Testis (tissue), 2 donors: ENCODE measurements at regions not wholly inside any gene's neighbourhood (a gene's known extent, or its start where the extent isn't known, plus 50 kb on each side); places are given as distances from the start of the nearest gene placed in this dataset.

Experiments used
- DNase-seq: peaks from one replicate; pipeline ENCODE4 v3.0.0-alpha.2; 2019
- H3K27ac ChIP-seq, 2 donors: fragments of 200-600 bp; sonication (generic); one replicate each; pipeline ENCODE4 v1.5.1; 2019
- H3K27me3 ChIP-seq: fragments of 200-600 bp; sonication (generic); one replicate; pipeline ENCODE4 v1.5.1; 2019
- H3K36me3 ChIP-seq: fragments of 200-600 bp; sonication (generic); one replicate; pipeline ENCODE4 v1.5.1; 2017; ENCODE audit warnings: low read depth; ENCODE audit errors: missing control alignments
- H3K4me1 ChIP-seq: fragments of 200-600 bp; sonication (generic); one replicate; pipeline ENCODE4 v1.5.1; 2019
- H3K4me3 ChIP-seq, 2 donors: fragments of 200-600 bp; sonication (generic); one replicate each; pipeline ENCODE4 v1.5.1; 2017 to 2019
- H3K9me3 ChIP-seq: fragments of 200-600 bp; sonication (generic); one replicate; pipeline ENCODE4 v1.5.1; 2017
- POLR2A ChIP-seq: fragments of 450-650 bp; IDR thresholded peaks from one replicate; pipeline ENCODE4 v1.6.1; 2017; ENCODE audit warnings: antibody characterized with exemption, mild to moderate bottlenecking, moderate library complexity
- whole genome bisulfite sequencing, 2 donors: methylation state at CpG; one replicate each; pipeline ENCODE4 v1.1.5; 2018; 5-methylcytosine and 5-hydroxymethylcytosine counted together
- intact Hi-C: fragments of 100-400 bp; cut with DNase I; formaldehyde crosslinking; loops from one replicate; pipeline ENCODE4 v1.15.1; 2023; ENCODE audit warnings: low total_unique reads
- TF ChIP-seq, protein P1 (sequence below), 3 experiments: fragments of 450-650 bp in 2 of 3; fragments of 200-600 bp in 1 of 3; sonication (generic) in 1 of 3; IDR thresholded peaks; one replicate each; pipeline ENCODE4 v1.5.1; 2016 to 2019; ENCODE audit warnings: antibody characterized with exemption in 3 of 3, mild to moderate bottlenecking in 2 of 3, moderate library complexity in 1 of 3

DNA sequence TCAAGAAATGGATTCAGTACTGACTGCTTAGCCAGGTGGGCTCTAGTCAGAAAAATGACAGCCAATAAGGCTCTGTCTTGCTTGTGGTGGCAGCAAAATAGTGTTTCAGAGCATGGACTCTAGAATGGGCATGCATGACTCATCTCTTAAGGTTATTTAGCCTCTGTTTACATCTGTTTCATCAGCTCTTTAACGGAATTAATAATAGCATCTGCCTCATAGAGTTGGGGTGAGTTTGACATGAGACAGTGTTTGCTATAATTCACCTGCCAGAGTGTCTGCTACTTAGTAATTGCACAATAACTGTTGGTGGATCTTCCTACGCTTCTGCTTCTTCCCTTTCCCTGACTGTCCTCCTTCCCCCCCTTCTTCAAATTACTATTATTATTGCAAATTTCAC lies 350.4 kb upstream of the SEMA6D start:
- TF ChIP-seq POLR2A = no peak
- TF ChIP-seq, protein P1, sequence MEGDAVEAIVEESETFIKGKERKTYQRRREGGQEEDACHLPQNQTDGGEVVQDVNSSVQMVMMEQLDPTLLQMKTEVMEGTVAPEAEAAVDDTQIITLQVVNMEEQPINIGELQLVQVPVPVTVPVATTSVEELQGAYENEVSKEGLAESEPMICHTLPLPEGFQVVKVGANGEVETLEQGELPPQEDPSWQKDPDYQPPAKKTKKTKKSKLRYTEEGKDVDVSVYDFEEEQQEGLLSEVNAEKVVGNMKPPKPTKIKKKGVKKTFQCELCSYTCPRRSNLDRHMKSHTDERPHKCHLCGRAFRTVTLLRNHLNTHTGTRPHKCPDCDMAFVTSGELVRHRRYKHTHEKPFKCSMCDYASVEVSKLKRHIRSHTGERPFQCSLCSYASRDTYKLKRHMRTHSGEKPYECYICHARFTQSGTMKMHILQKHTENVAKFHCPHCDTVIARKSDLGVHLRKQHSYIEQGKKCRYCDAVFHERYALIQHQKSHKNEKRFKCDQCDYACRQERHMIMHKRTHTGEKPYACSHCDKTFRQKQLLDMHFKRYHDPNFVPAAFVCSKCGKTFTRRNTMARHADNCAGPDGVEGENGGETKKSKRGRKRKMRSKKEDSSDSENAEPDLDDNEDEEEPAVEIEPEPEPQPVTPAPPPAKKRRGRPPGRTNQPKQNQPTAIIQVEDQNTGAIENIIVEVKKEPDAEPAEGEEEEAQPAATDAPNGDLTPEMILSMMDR (IDR thresholded peaks at IDR 0.05) = no peak
- Histone ChIP-seq H3K27me3 (no peaks in the 10 kb centered on the region), H3K36me3 (no peaks in the 10 kb centered on the region), H3K27ac (no peak overlapping the region), H3K9me3 (no peaks in the 10 kb centered on the region), H3K4me3 (no peak overlapping the region), H3K4me1 (no peaks in the 10 kb centered on the region)
- no peak for DNase-seq
- intact Hi-C loops = no loop called here
- 82 to 83% methylated on average over 2 of the region's 2 CpGs for WGBS, 2 donors

DNA sequence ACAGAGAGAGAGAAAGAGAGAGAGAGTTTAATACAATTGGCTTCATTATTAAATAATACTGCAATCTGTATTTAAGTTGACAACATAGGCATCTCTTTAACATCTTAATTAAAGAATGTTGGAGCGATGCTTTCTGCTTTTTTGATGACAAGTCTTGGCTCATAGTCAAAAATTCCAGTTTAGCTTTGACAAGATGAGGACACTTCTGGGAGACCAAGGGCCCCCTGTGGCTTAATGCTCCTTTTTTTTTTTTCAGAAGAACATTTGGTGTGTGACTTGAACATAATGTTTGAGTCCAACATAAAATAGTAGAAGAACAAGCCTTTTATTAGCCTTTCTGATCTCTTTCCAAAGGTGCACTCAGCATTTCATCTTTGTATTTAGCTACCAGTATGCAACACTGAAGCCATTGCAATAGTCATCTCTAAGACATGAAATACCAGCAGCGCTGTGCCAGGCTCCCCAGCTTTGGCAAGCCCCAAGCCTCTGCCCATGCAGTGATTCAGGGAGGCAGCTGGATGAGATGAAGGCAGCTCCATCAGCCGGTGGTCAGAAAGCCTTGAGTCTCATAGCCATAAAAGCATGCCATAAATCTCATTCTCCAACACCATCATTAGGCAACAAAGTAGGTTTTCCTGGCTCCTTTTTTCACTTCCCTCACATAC lies 349.4 kb upstream of the SEMA6D start:
- intact Hi-C loops = no loop called here
- Histone ChIP-seq H3K27ac (no peak overlapping the region), H3K4me1 (no peaks in the 10 kb centered on the region), H3K36me3 (no peaks in the 10 kb centered on the region), H3K27me3 (no peaks in the 10 kb centered on the region), H3K9me3 (no peaks in the 10 kb centered on the region), H3K4me3 (no peak overlapping the region)
- TF ChIP-seq POLR2A = no peak
- TF ChIP-seq, protein P1 (IDR thresholded peaks at IDR 0.05) = no peak
- 81 to 88% methylated on average over 3 of the region's 3 CpGs for WGBS, 2 donors
- no peak for DNase-seq

DNA sequence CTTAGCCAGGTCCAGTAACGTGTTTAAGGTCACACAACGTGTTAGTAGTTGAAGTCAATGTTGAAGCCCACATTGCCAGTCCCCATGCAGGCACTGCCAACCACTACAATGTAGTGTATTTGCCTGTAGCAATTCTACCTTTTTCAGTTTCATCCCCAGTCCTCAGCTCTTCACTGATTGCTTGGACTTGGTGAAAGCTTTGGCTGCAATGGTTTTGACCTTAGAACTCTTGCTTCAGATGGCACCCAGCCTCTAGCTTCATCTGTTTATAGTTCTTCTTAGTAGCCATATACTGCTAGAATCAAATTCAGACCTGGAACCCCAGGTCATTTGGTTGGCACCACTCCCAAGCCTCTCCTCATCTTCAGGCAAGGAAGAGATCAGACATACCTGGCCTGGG lies 345.4 kb upstream of the SEMA6D start:
- intact Hi-C loops = no loop called here
- Histone ChIP-seq H3K27me3 (no peaks in the 10 kb centered on the region), H3K36me3 (no peaks in the 10 kb centered on the region), H3K4me1 (no peaks in the 10 kb centered on the region), H3K9me3 (no peaks in the 10 kb centered on the region), H3K27ac (no peak overlapping the region), H3K4me3 (no peak overlapping the region)
- DNase-seq = no peak
- TF ChIP-seq POLR2A = no peak
- 90 to 96% methylated on average over 2 of the region's 2 CpGs for WGBS, 2 donors

DNA sequence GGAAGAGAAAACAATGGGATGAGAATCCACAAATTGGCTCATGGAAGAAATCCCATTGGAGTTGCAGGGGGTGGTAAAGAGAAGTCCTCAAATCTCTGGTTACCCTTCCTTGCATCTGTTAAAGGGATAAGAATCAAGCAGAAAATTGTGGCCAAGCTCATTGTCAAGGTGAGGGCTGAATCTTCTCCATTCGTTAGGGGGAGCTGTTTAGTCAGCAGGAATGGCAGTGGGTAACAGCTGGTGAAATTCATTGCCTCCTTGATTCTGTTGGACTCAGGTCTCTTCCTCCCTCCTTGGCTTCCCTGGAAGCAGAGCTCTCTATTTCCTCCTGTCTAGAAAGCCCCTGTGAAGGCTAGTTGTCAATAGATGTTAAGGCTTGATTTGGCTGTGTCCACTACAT lies 343.1 kb upstream of the SEMA6D start:
- no peak for DNase-seq
- no peaks in the 10 kb centered on the region for H3K27me3 ChIP-seq
- H3K36me3 ChIP-seq = no peaks in the 10 kb centered on the region
- no peak overlapping the region for H3K27ac ChIP-seq
- H3K4me1 ChIP-seq = no peaks in the 10 kb centered on the region
- TF ChIP-seq POLR2A = no peak
- TF ChIP-seq, protein P1 (IDR thresholded peaks at IDR 0.05) = no peak
- WGBS, 2 donors = 40 to 70% methylated on average over 1 of the region's 1 CpG
- no peak overlapping the region for H3K4me3 ChIP-seq
- no peaks in the 10 kb centered on the region for H3K9me3 ChIP-seq
- intact Hi-C loops = no loop called here

DNA sequence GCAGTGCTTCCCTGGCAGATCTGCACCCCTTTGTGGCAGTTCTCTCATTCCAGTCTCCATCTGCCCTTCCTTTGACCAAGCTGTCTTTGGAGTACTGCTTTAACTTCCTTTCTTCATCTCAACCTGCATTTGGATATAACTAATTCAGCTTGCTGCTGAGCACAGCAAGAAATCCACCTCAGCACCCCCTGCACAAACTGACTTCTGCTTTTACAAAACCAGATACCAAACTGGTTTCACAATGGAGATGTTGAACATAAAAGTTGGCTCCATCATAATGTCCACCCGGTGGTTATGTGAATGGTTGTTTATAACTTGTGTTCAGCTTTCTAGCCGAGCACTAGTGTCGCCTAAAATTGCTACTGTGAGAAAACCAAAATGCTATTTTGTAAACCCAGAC lies 341.1 kb upstream of the SEMA6D start:
- intact Hi-C loops = no loop called here
- 73 to 74% methylated on average over 3 of the region's 3 CpGs for WGBS, 2 donors

More for the DNA sequence above, 341.1 kb upstream of the SEMA6D start:
- no peaks in the 10 kb centered on the region for H3K27me3 ChIP-seq
- H3K4me3 ChIP-seq = no peak overlapping the region
- H3K36me3 ChIP-seq = no peaks in the 10 kb centered on the region
- no peaks in the 10 kb centered on the region for H3K9me3 ChIP-seq
- no peaks in the 10 kb centered on the region for H3K4me1 ChIP-seq
- H3K27ac ChIP-seq = no peak overlapping the region
- no peak for TF ChIP-seq POLR2A
- TF ChIP-seq, protein P1 (IDR thresholded peaks at IDR 0.05) = no peak
- no peak for DNase-seq
